ENCODE measurements at regions not wholly inside any gene's neighbourhood (a gene's known extent, or its start where the extent isn't known, plus 50 kb on each side); places are given as distances from the start of the nearest gene placed in this dataset.

GRCh38 chr4:28421221-28421620 lies 1560.6 kb downstream of the STIM2 start:
- no peak for TF ChIP-seq NFRKB (IDR thresholded peaks at IDR 0.05)
- no peak for TF ChIP-seq ELF4 (IDR thresholded peaks at IDR 0.05)
- DNase-seq (ENCODE audit: extremely low spot score), result no peak
- POLR2A ChIA-PET, result no interaction called here
- CTCF ChIA-PET, result no interaction called here

- no peak for DNase-seq (ENCODE audit: extremely low spot score)
- ChIA-PET POLR2A (no interaction called here), CTCF (no interaction called here)
- no peak for TF ChIP-seq HDGF (IDR thresholded peaks at IDR 0.05; ENCODE audit: borderline replicate concordance)
- no peak for TF ChIP-seq L3MBTL2 (conservative IDR thresholded peaks at IDR 0.05)
- TF ChIP-seq SP1 (IDR thresholded peaks at IDR 0.05), result no peak
- no peak for TF ChIP-seq SUZ12 (IDR thresholded peaks at IDR 0.05)
- TF ChIP-seq CTBP1 (IDR thresholded peaks at IDR 0.05; ENCODE audit: borderline replicate concordance), result no peak
- no peak for TF ChIP-seq NFRKB (IDR thresholded peaks at IDR 0.05)
- TF ChIP-seq ZNF384 (IDR thresholded peaks at IDR 0.05), result no peak
- TF ChIP-seq FOXM1 (IDR thresholded peaks at IDR 0.05; ENCODE audit: borderline replicate concordance), result no peak
- TF ChIP-seq ELF4 (IDR thresholded peaks at IDR 0.05), result no peak
- TF ChIP-seq PKNOX1 (IDR thresholded peaks at IDR 0.05), result no peak
- no peak for TF ChIP-seq FOXA1 (IDR thresholded peaks at IDR 0.05)
- TF ChIP-seq LEF1 (IDR thresholded peaks at IDR 0.05; ENCODE audit: borderline replicate concordance), result no peak
- TF ChIP-seq ARNT (IDR thresholded peaks at IDR 0.05), result no peak
- TF ChIP-seq BHLHE40 (IDR thresholded peaks at IDR 0.05; ENCODE audit: borderline replicate concordance), result no peak
- no peak for TF ChIP-seq FOXK2 (IDR thresholded peaks at IDR 0.05)
- TF ChIP-seq TARDBP (IDR thresholded peaks at IDR 0.05), result no peak
Measured at GRCh38 chr4:28426251-28426650, 1565.6 kb downstream of the STIM2 start.

- no peak for DNase-seq (ENCODE audit: extremely low spot score)
- TF ChIP-seq BHLHE40 (IDR thresholded peaks at IDR 0.05; ENCODE audit: borderline replicate concordance) (no peak), FOXA1 (IDR thresholded peaks at IDR 0.05) (no peak), SUZ12 (IDR thresholded peaks at IDR 0.05) (no peak), FOXK2 (IDR thresholded peaks at IDR 0.05) (no peak), ELF4 (IDR thresholded peaks at IDR 0.05) (no peak), TARDBP (IDR thresholded peaks at IDR 0.05) (no peak), HDGF (IDR thresholded peaks at IDR 0.05; ENCODE audit: borderline replicate concordance) (no peak), ZNF384 (IDR thresholded peaks at IDR 0.05) (no peak), FOXM1 (IDR thresholded peaks at IDR 0.05; ENCODE audit: borderline replicate concordance) (no peak), L3MBTL2 (conservative IDR thresholded peaks at IDR 0.05) (no peak), LEF1 (IDR thresholded peaks at IDR 0.05; ENCODE audit: borderline replicate concordance) (no peak)
- ChIA-PET CTCF (no interaction called here), POLR2A (no interaction called here)
Measured at GRCh38 chr4:28427306-28428085, 1566.9 kb downstream of the STIM2 start.

- no peak for TF ChIP-seq FOXM1 (IDR thresholded peaks at IDR 0.05; ENCODE audit: borderline replicate concordance)
- no peak for TF ChIP-seq HDGF (IDR thresholded peaks at IDR 0.05; ENCODE audit: borderline replicate concordance)
- TF ChIP-seq PKNOX1 (IDR thresholded peaks at IDR 0.05), result no peak
- no peak for TF ChIP-seq SUZ12 (IDR thresholded peaks at IDR 0.05)
- TF ChIP-seq ZNF384 (IDR thresholded peaks at IDR 0.05), result no peak
- POLR2A ChIA-PET, result no interaction called here
Measured at GRCh38 chr4:28432348-28433025, 1571.8 kb downstream of the STIM2 start.

GRCh38 chr4:28435314-28435713 lies 1574.7 kb downstream of the STIM2 start:
- POLR2A ChIA-PET, result no interaction called here
- DNase-seq (ENCODE audit: extremely low spot score), result no peak
- CTCF ChIA-PET, result interaction anchor here (0.6 kb wide), 1 partner anchor 79 kb away, joined by 6 read pairs; no protein-coding TSS in a partner anchor
- TF ChIP-seq ARNT (IDR thresholded peaks at IDR 0.05) (no peak), LEF1 (IDR thresholded peaks at IDR 0.05; ENCODE audit: borderline replicate concordance) (no peak), SUZ12 (IDR thresholded peaks at IDR 0.05) (no peak), ELF4 (IDR thresholded peaks at IDR 0.05) (no peak), FOXM1 (IDR thresholded peaks at IDR 0.05; ENCODE audit: borderline replicate concordance) (no peak), L3MBTL2 (conservative IDR thresholded peaks at IDR 0.05) (no peak), ZNF384 (IDR thresholded peaks at IDR 0.05) (no peak), BHLHE40 (IDR thresholded peaks at IDR 0.05; ENCODE audit: borderline replicate concordance) (no peak), TARDBP (IDR thresholded peaks at IDR 0.05) (no peak), SP1 (IDR thresholded peaks at IDR 0.05) (no peak), CTBP1 (IDR thresholded peaks at IDR 0.05; ENCODE audit: borderline replicate concordance) (no peak), FOXK2 (IDR thresholded peaks at IDR 0.05) (no peak), NFRKB (IDR thresholded peaks at IDR 0.05) (no peak), PKNOX1 (IDR thresholded peaks at IDR 0.05) (no peak), FOXA1 (IDR thresholded peaks at IDR 0.05) (no peak), HDGF (IDR thresholded peaks at IDR 0.05; ENCODE audit: borderline replicate concordance) (no peak)

More at GRCh38 chr4:28432348-28433025, 1571.8 kb downstream of the STIM2 start:
- CTCF ChIA-PET, result no interaction called here
- DNase-seq (ENCODE audit: extremely low spot score), result no peak

Measured in HEK293T (cell line).